ENCODE measurements at regions not wholly inside any gene's neighbourhood (a gene's known extent, or its start where the extent isn't known, plus 50 kb on each side); places are given as distances from the start of the nearest gene placed in this dataset.

GRCh38 chr9:1440256-1440655, 390.1 kb downstream of the DMRT2 start:
- no peaks in the 10 kb centered on the region for H3K27me3 ChIP-seq (ENCODE audit: control insufficient read depth, insufficient read depth, low read length)
- no peak overlapping the region for H3K27ac ChIP-seq (ENCODE audit: low read length)
- no CpG with 5 or more reads among the region's 3 CpGs for WGBS (ENCODE audit: insufficient coverage)
- no peaks in the 10 kb centered on the region for H3K9me3 ChIP-seq (replicated peaks; ENCODE audit: control insufficient read depth, low read depth, low read length)
- no peak overlapping the region for H3K4me3 ChIP-seq (ENCODE audit: low read length)
- H3K36me3 ChIP-seq (ENCODE audit: control insufficient read depth, insufficient read depth, low read length) = no peaks in the 10 kb centered on the region
- H3K4me1 ChIP-seq (ENCODE audit: control insufficient read depth, insufficient read depth, low read length) = no peaks in the 10 kb centered on the region
- DNase-seq = no peak

- Histone ChIP-seq H3K36me3 (ENCODE audit: control insufficient read depth, insufficient read depth, low read length) (no peaks in the 10 kb centered on the region), H3K27me3 (ENCODE audit: control insufficient read depth, insufficient read depth, low read length) (no peaks in the 10 kb centered on the region), H3K9me3 (replicated peaks; ENCODE audit: control insufficient read depth, low read depth, low read length) (no peaks in the 10 kb centered on the region), H3K4me3 (ENCODE audit: low read length) (no peak overlapping the region), H3K4me1 (ENCODE audit: control insufficient read depth, insufficient read depth, low read length) (peaks cover 3% of the 10 kb centered on the region), H3K27ac (ENCODE audit: low read length) (no peak overlapping the region)
- DNase-seq = no peak
- no CpG with 5 or more reads among the region's 1 CpG for WGBS (ENCODE audit: insufficient coverage)
Measured at GRCh38 chr9:1442105-1442504, 391.9 kb downstream of the DMRT2 start.

GRCh38 chr9:1443450-1443849, 393.3 kb downstream of the DMRT2 start:
- no peaks in the 10 kb centered on the region for H3K36me3 ChIP-seq (ENCODE audit: control insufficient read depth, insufficient read depth, low read length)
- no CpG with 5 or more reads among the region's 1 CpG for WGBS (ENCODE audit: insufficient coverage)
- peaks cover 3% of the 10 kb centered on the region for H3K4me1 ChIP-seq (ENCODE audit: control insufficient read depth, insufficient read depth, low read length)
- no peaks in the 10 kb centered on the region for H3K9me3 ChIP-seq (replicated peaks; ENCODE audit: control insufficient read depth, low read depth, low read length)
- no peak for DNase-seq
- H3K4me3 ChIP-seq (ENCODE audit: low read length) = no peak overlapping the region
- H3K27me3 ChIP-seq (ENCODE audit: control insufficient read depth, insufficient read depth, low read length) = no peaks in the 10 kb centered on the region
- H3K27ac ChIP-seq (ENCODE audit: low read length) = no peak overlapping the region

- H3K27ac ChIP-seq (ENCODE audit: low read length) = no peak overlapping the region
Measured at GRCh38 chr9:1446671-1447070, 396.5 kb downstream of the DMRT2 start.

GRCh38 chr9:1453636-1454035, 403.5 kb downstream of the DMRT2 start:
- Histone ChIP-seq H3K4me3 (ENCODE audit: low read length) (no peak overlapping the region), H3K4me1 (ENCODE audit: control insufficient read depth, insufficient read depth, low read length) (peaks cover 9% of the 10 kb centered on the region), H3K27ac (ENCODE audit: low read length) (no peak overlapping the region)

More at GRCh38 chr9:1446671-1447070, 396.5 kb downstream of the DMRT2 start:
- Histone ChIP-seq H3K9me3 (replicated peaks; ENCODE audit: control insufficient read depth, low read depth, low read length) (no peaks in the 10 kb centered on the region), H3K4me1 (ENCODE audit: control insufficient read depth, insufficient read depth, low read length) (peaks cover 3% of the 10 kb centered on the region), H3K27me3 (ENCODE audit: control insufficient read depth, insufficient read depth, low read length) (no peaks in the 10 kb centered on the region), H3K4me3 (ENCODE audit: low read length) (no peak overlapping the region), H3K36me3 (ENCODE audit: control insufficient read depth, insufficient read depth, low read length) (no peaks in the 10 kb centered on the region)
- no CpG with 5 or more reads among the region's 2 CpGs for WGBS (ENCODE audit: insufficient coverage)
- DNase-seq = no peak

GRCh38 chr9:1454211-1454610, 404.1 kb downstream of the DMRT2 start:
- 40% methylated on average over 1 of the region's 1 CpG for WGBS (ENCODE audit: insufficient coverage)
- Histone ChIP-seq H3K27me3 (ENCODE audit: control insufficient read depth, insufficient read depth, low read length) (no peaks in the 10 kb centered on the region), H3K27ac (ENCODE audit: low read length) (no peak overlapping the region)

More at GRCh38 chr9:1453636-1454035, 403.5 kb downstream of the DMRT2 start:
- Histone ChIP-seq H3K27me3 (ENCODE audit: control insufficient read depth, insufficient read depth, low read length) (no peaks in the 10 kb centered on the region), H3K36me3 (ENCODE audit: control insufficient read depth, insufficient read depth, low read length) (no peaks in the 10 kb centered on the region), H3K9me3 (replicated peaks; ENCODE audit: control insufficient read depth, low read depth, low read length) (no peaks in the 10 kb centered on the region)
- WGBS (ENCODE audit: insufficient coverage) = 62% methylated on average over 3 of the region's 4 CpGs
- no peak for DNase-seq

GRCh38 chr9:1454616-1455347, 404.6 kb downstream of the DMRT2 start:
- H3K36me3 ChIP-seq (ENCODE audit: control insufficient read depth, insufficient read depth, low read length) = no peaks in the 10 kb centered on the region
- no peaks in the 10 kb centered on the region for H3K9me3 ChIP-seq (replicated peaks; ENCODE audit: control insufficient read depth, low read depth, low read length)
- peaks cover 9% of the 10 kb centered on the region for H3K4me1 ChIP-seq (ENCODE audit: control insufficient read depth, insufficient read depth, low read length)
- 23% methylated on average over 4 of the region's 7 CpGs for WGBS (ENCODE audit: insufficient coverage)
- H3K4me3 ChIP-seq (ENCODE audit: low read length) = no peak overlapping the region
- H3K27ac ChIP-seq (ENCODE audit: low read length) = no peak overlapping the region
- H3K27me3 ChIP-seq (ENCODE audit: control insufficient read depth, insufficient read depth, low read length) = no peaks in the 10 kb centered on the region
- peak; percentile 92 for DNase-seq

More at GRCh38 chr9:1454211-1454610, 404.1 kb downstream of the DMRT2 start:
- Histone ChIP-seq H3K4me3 (ENCODE audit: low read length) (no peak overlapping the region), H3K4me1 (ENCODE audit: control insufficient read depth, insufficient read depth, low read length) (peaks cover 9% of the 10 kb centered on the region), H3K9me3 (replicated peaks; ENCODE audit: control insufficient read depth, low read depth, low read length) (no peaks in the 10 kb centered on the region), H3K36me3 (ENCODE audit: control insufficient read depth, insufficient read depth, low read length) (no peaks in the 10 kb centered on the region)
- DNase-seq = no peak

- no peaks in the 10 kb centered on the region for H3K27me3 ChIP-seq (ENCODE audit: control insufficient read depth, insufficient read depth, low read length)
- no peak for DNase-seq
- no peaks in the 10 kb centered on the region for H3K9me3 ChIP-seq (replicated peaks; ENCODE audit: control insufficient read depth, low read depth, low read length)
- H3K27ac ChIP-seq (ENCODE audit: low read length) = no peak overlapping the region
- no CpG with 5 or more reads among the region's 4 CpGs for WGBS (ENCODE audit: insufficient coverage)
- H3K4me1 ChIP-seq (ENCODE audit: control insufficient read depth, insufficient read depth, low read length) = peaks cover 9% of the 10 kb centered on the region
- H3K4me3 ChIP-seq (ENCODE audit: low read length) = no peak overlapping the region
- H3K36me3 ChIP-seq (ENCODE audit: control insufficient read depth, insufficient read depth, low read length) = no peaks in the 10 kb centered on the region
Measured at GRCh38 chr9:1455766-1456165, 405.6 kb downstream of the DMRT2 start.

- DNase-seq = no peak
- Histone ChIP-seq H3K27me3 (ENCODE audit: control insufficient read depth, insufficient read depth, low read length) (no peaks in the 10 kb centered on the region), H3K36me3 (ENCODE audit: control insufficient read depth, insufficient read depth, low read length) (no peaks in the 10 kb centered on the region), H3K4me1 (ENCODE audit: control insufficient read depth, insufficient read depth, low read length) (peaks cover 9% of the 10 kb centered on the region), H3K9me3 (replicated peaks; ENCODE audit: control insufficient read depth, low read depth, low read length) (no peaks in the 10 kb centered on the region), H3K27ac (ENCODE audit: low read length) (no peak overlapping the region), H3K4me3 (ENCODE audit: low read length) (no peak overlapping the region)
- WGBS (ENCODE audit: insufficient coverage) = 56% methylated on average over 4 of the region's 4 CpGs
Measured at GRCh38 chr9:1456301-1457024, 406.3 kb downstream of the DMRT2 start.

- no CpG with 5 or more reads among the region's 2 CpGs for WGBS (ENCODE audit: insufficient coverage)
- Histone ChIP-seq H3K27me3 (ENCODE audit: control insufficient read depth, insufficient read depth, low read length) (no peaks in the 10 kb centered on the region), H3K27ac (ENCODE audit: low read length) (no peak overlapping the region), H3K36me3 (ENCODE audit: control insufficient read depth, insufficient read depth, low read length) (no peaks in the 10 kb centered on the region), H3K4me1 (ENCODE audit: control insufficient read depth, insufficient read depth, low read length) (peaks cover 9% of the 10 kb centered on the region), H3K9me3 (replicated peaks; ENCODE audit: control insufficient read depth, low read depth, low read length) (no peaks in the 10 kb centered on the region), H3K4me3 (ENCODE audit: low read length) (no peak overlapping the region)
- no peak for DNase-seq
Measured at GRCh38 chr9:1457460-1457859, 407.3 kb downstream of the DMRT2 start.
